Osteoblast (primary cell): ENCODE measurements at regions not wholly inside any gene's neighbourhood (a gene's known extent, or its start where the extent isn't known, plus 50 kb on each side); places are given as distances from the start of the nearest gene placed in this dataset.

ENCODE experiments used
- DNase-seq: peaks from one replicate; pipeline ENCODE4 v3.0.0; 2011; ENCODE audit warnings: low spot score, mixed read lengths; ENCODE audit not compliant: insufficient read length; ENCODE audit errors: missing footprints
- H2AFZ ChIP-seq: 2 replicates; pipeline ENCODE4 v1.6.0; 2011; ENCODE audit warnings: mild to moderate bottlenecking, low read length
- H3K27ac ChIP-seq: 2 replicates; pipeline ENCODE4 v1.5.1; 2011; ENCODE audit warnings: mild to moderate bottlenecking, low read depth, low read length, moderate library complexity
- H3K27me3 ChIP-seq: 2 replicates; pipeline ENCODE4 v1.6.0; 2012; ENCODE audit warnings: mild to moderate bottlenecking, control low read depth, inconsistent platforms, low read length, moderate library complexity; ENCODE audit not compliant: insufficient read depth
- H3K36me3 ChIP-seq: 2 replicates; pipeline ENCODE4 v1.5.1; 2011; ENCODE audit warnings: mild to moderate bottlenecking, low read length, control low read depth, moderate library complexity; ENCODE audit not compliant: insufficient read depth
- H3K4me1 ChIP-seq: 2 replicates; pipeline ENCODE4 v1.5.1; 2011; ENCODE audit warnings: mild to moderate bottlenecking, low read length, control low read depth, moderate library complexity; ENCODE audit not compliant: insufficient read depth
- H3K4me2 ChIP-seq: 2 replicates; pipeline ENCODE4 v1.6.0; 2011; ENCODE audit warnings: mild to moderate bottlenecking, low read length; ENCODE audit not compliant: insufficient read depth
- H3K4me3 ChIP-seq: fragments of 200-600 bp; sonication (generic); 3 replicates; pipeline ENCODE4 v1.5.1; 2012; ENCODE audit warnings: mild to moderate bottlenecking, low read length, inconsistent platforms; ENCODE audit not compliant: insufficient read depth
- H3K79me2 ChIP-seq: 2 replicates; pipeline ENCODE4 v1.6.0; 2012; ENCODE audit warnings: mild to moderate bottlenecking, low read length, control low read depth, inconsistent platforms; ENCODE audit not compliant: insufficient read depth
- H3K9me3 ChIP-seq: 2 replicates; pipeline ENCODE4 v1.5.1; 2011; ENCODE audit warnings: low read depth, low read length, control low read depth
- H4K20me1 ChIP-seq: 2 replicates; pipeline ENCODE4 v1.6.0; 2012; ENCODE audit warnings: mild to moderate bottlenecking, low read length, control low read depth; ENCODE audit not compliant: insufficient read depth
- TF ChIP-seq, protein P1 (sequence below): IDR thresholded peaks from 2 replicates; pipeline ENCODE4 v1.5.1; 2011; ENCODE audit warnings: mild to moderate bottlenecking, low read depth, low read length, moderate library complexity; ENCODE audit errors: extremely low read depth

DNA sequence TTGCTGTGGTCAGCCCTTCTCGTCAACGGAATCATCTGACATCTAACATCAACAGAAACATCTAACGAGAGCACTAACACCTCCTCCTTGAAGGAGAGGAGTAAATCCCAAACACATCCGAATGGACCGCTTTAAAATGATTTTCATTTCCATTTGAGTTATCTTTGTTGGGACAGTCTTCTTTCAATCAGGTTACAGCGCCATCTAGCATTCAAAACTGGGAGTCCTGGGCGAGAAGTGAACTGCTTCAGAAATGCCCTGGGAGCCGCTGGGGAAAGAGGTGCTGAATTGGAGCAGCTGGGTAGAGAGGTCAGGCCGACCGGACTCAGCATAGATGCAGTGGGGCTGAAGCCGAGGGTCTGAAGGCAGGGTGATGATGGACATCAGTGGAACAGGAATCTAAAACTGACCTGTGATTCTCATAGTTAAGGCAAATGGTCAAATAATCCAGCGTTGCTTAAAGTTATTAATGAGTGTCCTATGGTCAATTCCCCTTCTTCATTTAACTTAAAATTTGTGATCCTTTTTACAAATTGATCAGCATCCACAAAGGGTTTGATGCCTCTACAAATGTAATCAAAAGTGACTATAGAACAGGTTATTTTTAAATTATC is 170.0 kb upstream of the NDN start:
- Histone ChIP-seq H3K27ac (no peak overlapping the region), H3K36me3 (no peaks in the 10 kb centered on the region), H3K4me1 (no peaks in the 10 kb centered on the region), H3K4me3 (no peak overlapping the region), H2AFZ (no peak overlapping the region), H3K9me3 (no peaks in the 10 kb centered on the region), H4K20me1 (no peaks in the 10 kb centered on the region), H3K79me2 (no peaks in the 10 kb centered on the region), H3K4me2 (no peak overlapping the region), H3K27me3 (no peaks in the 10 kb centered on the region)
- TF ChIP-seq, protein P1, sequence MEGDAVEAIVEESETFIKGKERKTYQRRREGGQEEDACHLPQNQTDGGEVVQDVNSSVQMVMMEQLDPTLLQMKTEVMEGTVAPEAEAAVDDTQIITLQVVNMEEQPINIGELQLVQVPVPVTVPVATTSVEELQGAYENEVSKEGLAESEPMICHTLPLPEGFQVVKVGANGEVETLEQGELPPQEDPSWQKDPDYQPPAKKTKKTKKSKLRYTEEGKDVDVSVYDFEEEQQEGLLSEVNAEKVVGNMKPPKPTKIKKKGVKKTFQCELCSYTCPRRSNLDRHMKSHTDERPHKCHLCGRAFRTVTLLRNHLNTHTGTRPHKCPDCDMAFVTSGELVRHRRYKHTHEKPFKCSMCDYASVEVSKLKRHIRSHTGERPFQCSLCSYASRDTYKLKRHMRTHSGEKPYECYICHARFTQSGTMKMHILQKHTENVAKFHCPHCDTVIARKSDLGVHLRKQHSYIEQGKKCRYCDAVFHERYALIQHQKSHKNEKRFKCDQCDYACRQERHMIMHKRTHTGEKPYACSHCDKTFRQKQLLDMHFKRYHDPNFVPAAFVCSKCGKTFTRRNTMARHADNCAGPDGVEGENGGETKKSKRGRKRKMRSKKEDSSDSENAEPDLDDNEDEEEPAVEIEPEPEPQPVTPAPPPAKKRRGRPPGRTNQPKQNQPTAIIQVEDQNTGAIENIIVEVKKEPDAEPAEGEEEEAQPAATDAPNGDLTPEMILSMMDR, result peak; percentile 27
- no peak for DNase-seq

DNA sequence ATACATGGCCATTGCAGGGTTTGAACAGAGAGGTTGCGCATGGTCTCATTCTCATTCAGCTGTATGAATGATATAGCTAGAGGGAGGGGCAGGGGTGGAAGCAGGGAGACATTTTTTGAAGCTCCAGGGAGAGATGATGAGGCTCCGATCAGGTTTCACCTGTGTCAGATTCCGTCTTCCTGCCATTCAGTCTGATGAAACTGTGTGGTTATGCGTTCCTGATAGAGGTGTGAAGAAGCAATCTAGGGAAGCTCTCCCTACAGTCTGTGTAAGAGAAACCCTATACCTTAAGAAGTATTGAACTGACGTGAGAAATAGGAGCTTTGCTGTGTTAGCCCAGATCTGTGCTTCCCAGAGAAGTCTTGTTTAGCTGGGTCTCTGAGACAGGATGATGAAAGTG is 171.9 kb upstream of the NDN start:
- TF ChIP-seq, protein P1, result no peak
- H4K20me1 ChIP-seq, result no peaks in the 10 kb centered on the region
- no peak for DNase-seq

DNA sequence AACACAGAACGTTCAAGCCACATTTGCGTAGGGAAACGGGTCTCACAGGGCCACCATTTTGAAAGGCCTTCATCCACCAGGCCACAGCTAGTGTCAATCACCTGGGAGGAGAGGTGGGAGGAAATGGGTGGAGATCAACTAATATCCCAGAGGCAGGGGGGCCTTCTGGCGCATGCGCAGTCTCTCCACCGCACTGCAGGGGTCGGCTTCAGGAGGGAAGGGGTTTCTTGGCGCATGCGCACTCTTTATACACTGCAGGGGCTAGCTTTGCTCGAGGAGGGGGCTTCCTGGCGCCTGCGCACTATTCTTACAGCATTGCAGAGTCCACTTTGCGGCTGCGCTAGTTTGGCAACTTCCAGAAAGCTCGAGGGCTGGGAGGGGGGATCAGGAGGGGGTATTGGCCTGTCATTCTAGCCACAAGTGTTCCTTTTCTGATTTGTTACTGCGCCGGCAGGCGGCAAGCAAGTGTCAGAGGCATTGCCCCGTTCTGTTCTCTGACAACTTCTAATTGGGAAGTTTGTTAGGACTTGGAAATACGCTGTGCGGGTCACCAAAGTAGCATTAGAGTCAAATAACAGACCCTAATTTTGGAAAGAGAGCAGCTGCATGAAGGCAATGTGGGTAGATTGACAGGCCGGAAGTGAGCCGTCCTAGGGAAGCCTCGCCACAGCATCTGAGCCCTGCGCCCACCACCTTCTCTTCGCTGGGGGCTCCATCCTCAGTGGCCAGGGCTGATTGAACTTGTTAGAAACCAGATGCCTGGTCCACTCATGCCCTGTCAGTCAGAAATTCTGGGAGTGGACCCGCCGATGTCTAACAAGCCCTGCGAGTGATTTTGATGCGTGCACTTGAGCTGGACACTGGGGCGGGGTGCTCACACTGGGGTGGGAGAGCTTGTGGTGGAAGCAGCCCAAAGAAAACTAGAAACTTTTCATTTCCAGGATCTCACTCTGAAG is 173.5 kb upstream of the NDN start:
- Histone ChIP-seq H3K4me3 (no peak overlapping the region), H3K9me3 (no peaks in the 10 kb centered on the region), H3K27ac (no peak overlapping the region), H3K4me2 (no peak overlapping the region), H3K79me2 (no peaks in the 10 kb centered on the region), H3K4me1 (no peaks in the 10 kb centered on the region), H3K27me3 (no peaks in the 10 kb centered on the region), H2AFZ (no peak overlapping the region), H3K36me3 (no peaks in the 10 kb centered on the region), H4K20me1 (no peaks in the 10 kb centered on the region)
- no peak for DNase-seq
- TF ChIP-seq, protein P1, result no peak

More for the DNA sequence above, 171.9 kb upstream of the NDN start:
- Histone ChIP-seq H3K36me3 (no peaks in the 10 kb centered on the region), H2AFZ (no peak overlapping the region), H3K4me1 (no peaks in the 10 kb centered on the region), H3K4me3 (no peak overlapping the region), H3K27ac (no peak overlapping the region), H3K9me3 (no peaks in the 10 kb centered on the region), H3K27me3 (no peaks in the 10 kb centered on the region), H3K4me2 (no peak overlapping the region), H3K79me2 (no peaks in the 10 kb centered on the region)

DNA sequence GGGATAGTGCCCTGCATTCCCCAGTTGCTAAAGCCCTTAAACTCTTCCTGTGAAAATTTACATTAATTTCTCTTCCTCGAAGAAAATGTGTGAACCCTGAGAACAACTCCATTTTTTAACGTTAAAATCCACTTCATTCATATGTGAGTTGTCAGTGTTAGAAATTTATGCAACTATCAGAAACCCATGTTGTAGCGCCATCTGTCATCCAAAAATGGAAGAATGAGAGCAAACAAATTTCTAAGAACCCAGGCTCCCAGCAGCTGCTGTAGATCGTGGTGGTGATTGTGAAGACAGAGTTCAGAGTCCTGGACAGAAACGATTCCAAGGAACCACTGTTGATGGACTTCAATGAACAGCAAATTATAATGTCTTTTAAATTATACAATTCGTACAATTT is 179.7 kb upstream of the NDN start:
- H3K9me3 ChIP-seq, result no peaks in the 10 kb centered on the region
- H3K36me3 ChIP-seq, result no peaks in the 10 kb centered on the region
- TF ChIP-seq, protein P1, result no peak
- no peak overlapping the region for H3K4me2 ChIP-seq
- H3K4me3 ChIP-seq, result no peak overlapping the region
- H3K4me1 ChIP-seq, result no peaks in the 10 kb centered on the region
- H3K27ac ChIP-seq, result no peak overlapping the region
- H3K79me2 ChIP-seq, result no peaks in the 10 kb centered on the region
- H2AFZ ChIP-seq, result no peak overlapping the region
- no peak for DNase-seq
- no peaks in the 10 kb centered on the region for H4K20me1 ChIP-seq
- H3K27me3 ChIP-seq, result no peaks in the 10 kb centered on the region
